HCT116 (cell line): ENCODE measurements at regions not wholly inside any gene's neighbourhood (a gene's known extent, or its start where the extent isn't known, plus 50 kb on each side); places are given as distances from the start of the nearest gene placed in this dataset.

Source experiments
- ATAC-seq: fragments of 200-7000 bp; cut with Tn5 transposase; 2 replicates; pipeline ENCODE4 v1.9.1; 2020; ENCODE audit warnings: mild to moderate bottlenecking, moderate library complexity
- BruUV-seq: library from RNA; stranded (reverse); fragments of 400-500 nt; replicated peaks from 2 replicates; lab custom pipeline; 2021; lab: Mats Ljungman, UMichigan
- CTCF ChIA-PET: fragments of 300-600 bp; sonication (Branson Sonifier 250); formaldehyde crosslinking; loops from one replicate; lab custom pipeline; 2021; ENCODE audit warnings: antibody characterized with exemption; lab: Charles Lee
- POLR2A ChIA-PET: fragments of 300-600, 350-600 bp; sonication (Branson Sonifier 250); formaldehyde crosslinking; loops from one replicate; lab custom pipeline; 2021; ENCODE audit warnings: antibody characterized with exemption; lab: Charles Lee
- RAD21 ChIA-PET, 2 experiments: fragments of 300-600 bp; sonication (Branson Sonifier 250); formaldehyde crosslinking; loops; one replicate each; lab custom pipeline; 2023; ENCODE audit warnings: low total read pairs in 2 of 2; ENCODE audit not compliant: uncharacterized antibody in 2 of 2, unreplicated experiment in 2 of 2, low non-redundant PET in 1 of 2; lab: Charles Lee
- DNase-seq: peaks from one replicate; pipeline ENCODE4 v3.0.0-alpha.2; 2010; ENCODE audit warnings: low read depth, low spot score
- H2AFZ ChIP-seq: fragments of 200-600 bp; shearing (Covaris generic), sonication (generic); 2 replicates; pipeline ENCODE4 v1.6.1; 2017; ENCODE audit warnings: low read depth, mixed run types, mixed read lengths, antibody characterized with exemption, low read length; ENCODE audit not compliant: poor library complexity, severe bottlenecking
- H3K27ac ChIP-seq: 2 replicates; pipeline ENCODE4 v1.5.1; 2012; ENCODE audit warnings: low read depth, low read length
- H3K27me3 ChIP-seq: fragments of 200-600 bp; sonication (generic); 2 replicates; pipeline ENCODE4 v1.6.1; 2016; ENCODE audit warnings: mixed run types, low read length, mixed read lengths; ENCODE audit not compliant: insufficient read depth
- H3K36me3 ChIP-seq, 2 experiments: fragments of 200-500 bp in 1 of 2; fragments of 200-600 bp in 1 of 2; sonication (Bioruptor generic) in 1 of 2; sonication (generic) in 1 of 2; 2 replicates each; pipeline versions ENCODE4 v1.5.1 to v1.6.1; 2014 to 2016; ENCODE audit warnings: low read length in 2 of 2, inconsistent platforms in 1 of 2, mixed read lengths in 1 of 2, mixed run types in 1 of 2; ENCODE audit not compliant: insufficient read depth in 2 of 2, control insufficient read depth in 1 of 2
- H3K4me1 ChIP-seq, 2 experiments: fragments of 200-600 bp in 1 of 2; sonication (generic) in 1 of 2; 2 replicates each; pipeline versions ENCODE4 v1.5.1 to v1.6.1; 2012 to 2017; ENCODE audit warnings: low read length in 2 of 2, inconsistent platforms in 1 of 2, mild to moderate bottlenecking in 1 of 2, mixed read lengths in 1 of 2, mixed run types in 1 of 2, moderate library complexity in 1 of 2; ENCODE audit not compliant: insufficient read depth in 2 of 2, control insufficient read depth in 1 of 2
- H3K4me2 ChIP-seq: fragments of 200-600 bp; sonication (generic); 2 replicates; pipeline ENCODE4 v1.6.1; 2017; ENCODE audit warnings: mixed run types, low read length, mixed read lengths
- H3K4me3 ChIP-seq, 2 experiments: fragments of 200-600 bp in 1 of 2; sonication (generic) in 1 of 2; replicated peaks in 1 of 2; 2 replicates each; pipeline ENCODE4 v1.5.1; 2011 to 2016; ENCODE audit warnings: low read length in 2 of 2, control low read depth in 1 of 2, low read depth in 1 of 2, mild to moderate bottlenecking in 1 of 2, mixed read lengths in 1 of 2, mixed run types in 1 of 2
- H3K79me2 ChIP-seq: fragments of 200-600 bp; sonication (generic); 2 replicates; pipeline ENCODE4 v1.6.1; 2017; ENCODE audit warnings: mild to moderate bottlenecking, mixed run types, low read length, moderate library complexity, mixed read lengths; ENCODE audit not compliant: insufficient read depth
- H3K9ac ChIP-seq: fragments of 200-600 bp; sonication (generic); 2 replicates; pipeline ENCODE4 v1.6.1; 2016; ENCODE audit warnings: low read length, mixed read lengths
- H3K9me2 ChIP-seq: fragments of 200-600 bp; sonication (generic), shearing (Covaris generic); 2 replicates; pipeline ENCODE4 v1.6.1; 2017; ENCODE audit warnings: mixed run types, mild to moderate bottlenecking, moderate library complexity; ENCODE audit not compliant: insufficient read depth
- H3K9me3 ChIP-seq, 2 experiments: fragments of 200-500 bp in 1 of 2; fragments of 200-600 bp in 1 of 2; sonication (Bioruptor generic) in 1 of 2; sonication (generic) in 1 of 2; 2 replicates each; pipeline ENCODE4 v1.6.1; 2014 to 2017; ENCODE audit warnings: low read length in 2 of 2, mixed read lengths in 2 of 2, inconsistent platforms in 1 of 2, low read depth in 1 of 2, mild to moderate bottlenecking in 1 of 2, mixed run types in 1 of 2, moderate library complexity in 1 of 2; ENCODE audit not compliant: control insufficient read depth in 1 of 2, insufficient read depth in 1 of 2
- H4K20me1 ChIP-seq: fragments of 200-600 bp; sonication (generic), shearing (Covaris generic); 2 replicates; pipeline ENCODE4 v1.6.1; 2017; ENCODE audit warnings: mixed run types, mild to moderate bottlenecking, moderate library complexity; ENCODE audit not compliant: insufficient read depth
- CBX3 ChIP-seq: IDR thresholded peaks from 2 replicates; pipeline ENCODE4 v1.6.1; 2012; ENCODE audit warnings: low read depth
- ELF1 ChIP-seq: IDR thresholded peaks from 2 replicates; pipeline ENCODE4 v1.6.1; 2012; ENCODE audit warnings: low read depth, borderline replicate concordance
- FOSL1 ChIP-seq: IDR thresholded peaks from 2 replicates; pipeline ENCODE4 v1.6.1; 2012; ENCODE audit warnings: low read depth
- JUND ChIP-seq: IDR thresholded peaks from 2 replicates; pipeline ENCODE4 v1.6.1; 2012
- RAD21 ChIP-seq: IDR thresholded peaks from 2 replicates; pipeline ENCODE4 v1.6.1; 2012; ENCODE audit warnings: low read depth, mild to moderate bottlenecking
- TCF7L2 ChIP-seq: IDR thresholded peaks from 2 replicates; pipeline ENCODE4 v1.7.0; 2011; ENCODE audit warnings: borderline replicate concordance, inconsistent platforms; ENCODE audit not compliant: insufficient read depth, insufficient read length; ENCODE audit errors: extremely low read depth
- YY1 ChIP-seq: IDR thresholded peaks from 2 replicates; pipeline ENCODE4 v1.6.1; 2011; ENCODE audit warnings: low read length, low read depth, moderate library complexity, mild to moderate bottlenecking; ENCODE audit not compliant: insufficient replicate concordance; ENCODE audit errors: extremely low read depth
- ZBTB33 ChIP-seq: IDR thresholded peaks from 2 replicates; pipeline ENCODE4 v1.6.1; 2011; ENCODE audit warnings: mild to moderate bottlenecking, low read length, moderate library complexity; ENCODE audit not compliant: insufficient replicate concordance; ENCODE audit errors: extremely low read depth
- ZFX ChIP-seq: fragments of 450-650 bp; IDR thresholded peaks from 2 replicates; pipeline ENCODE4 v1.6.1; 2017
- ZNF274 ChIP-seq: fragments of 200-500 bp; sonication (Bioruptor generic); IDR thresholded peaks from 2 replicates; pipeline ENCODE4 v1.6.1; 2014; ENCODE audit warnings: mild to moderate bottlenecking, low read depth, low read length, inconsistent platforms
- intact Hi-C: fragments of 100-400 bp; cut with micrococcal nuclease; formaldehyde crosslinking; loops from 2 replicates; pipeline ENCODE4 v1.10.0; 2022
- TF ChIP-seq, protein P1 (sequence below): IDR thresholded peaks from 2 replicates; pipeline ENCODE4 v1.6.1; 2012; ENCODE audit warnings: low read depth
- TF ChIP-seq, protein P2 (sequence below): IDR thresholded peaks from 2 replicates; pipeline ENCODE4 v1.6.1; 2012

DNA sequence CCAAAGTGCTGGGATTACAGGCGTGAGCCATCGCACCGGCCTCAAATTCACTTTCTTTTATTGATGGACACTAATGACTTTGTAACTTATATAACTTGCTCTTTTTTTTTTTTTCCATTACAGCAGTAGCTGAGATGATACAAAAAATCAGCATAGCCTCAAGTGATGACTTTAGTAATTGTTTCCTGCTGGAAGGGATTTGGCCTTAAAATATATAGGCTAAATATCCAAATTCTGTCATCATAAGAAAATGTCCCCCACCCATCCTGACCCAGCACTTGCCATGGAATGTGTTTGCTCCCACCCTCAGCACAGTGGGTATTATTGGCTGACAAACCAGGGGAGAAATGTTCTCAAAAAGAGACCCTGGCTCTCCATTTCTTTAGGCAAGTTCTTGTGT, 1264.1 kb upstream of the AUTS2 start:
- H3K9ac ChIP-seq = no peak overlapping the region
- no peak overlapping the region for H3K27ac ChIP-seq
- BruUV-seq = no TSS peak
- H3K9me2 ChIP-seq = no peaks in the 10 kb centered on the region
- no peaks in the 10 kb centered on the region for H3K36me3 ChIP-seq
- H3K4me3 ChIP-seq = no peak overlapping the region
- POLR2A ChIA-PET = no interaction called here
- TF ChIP-seq ZNF274 (no peak), YY1 (no peak), ZFX (no peak), ELF1 (no peak), ZBTB33 (no peak), CBX3 (no peak), JUND (no peak), TCF7L2 (no peak), RAD21 (no peak), FOSL1 (no peak)
- TF ChIP-seq, protein P1, sequence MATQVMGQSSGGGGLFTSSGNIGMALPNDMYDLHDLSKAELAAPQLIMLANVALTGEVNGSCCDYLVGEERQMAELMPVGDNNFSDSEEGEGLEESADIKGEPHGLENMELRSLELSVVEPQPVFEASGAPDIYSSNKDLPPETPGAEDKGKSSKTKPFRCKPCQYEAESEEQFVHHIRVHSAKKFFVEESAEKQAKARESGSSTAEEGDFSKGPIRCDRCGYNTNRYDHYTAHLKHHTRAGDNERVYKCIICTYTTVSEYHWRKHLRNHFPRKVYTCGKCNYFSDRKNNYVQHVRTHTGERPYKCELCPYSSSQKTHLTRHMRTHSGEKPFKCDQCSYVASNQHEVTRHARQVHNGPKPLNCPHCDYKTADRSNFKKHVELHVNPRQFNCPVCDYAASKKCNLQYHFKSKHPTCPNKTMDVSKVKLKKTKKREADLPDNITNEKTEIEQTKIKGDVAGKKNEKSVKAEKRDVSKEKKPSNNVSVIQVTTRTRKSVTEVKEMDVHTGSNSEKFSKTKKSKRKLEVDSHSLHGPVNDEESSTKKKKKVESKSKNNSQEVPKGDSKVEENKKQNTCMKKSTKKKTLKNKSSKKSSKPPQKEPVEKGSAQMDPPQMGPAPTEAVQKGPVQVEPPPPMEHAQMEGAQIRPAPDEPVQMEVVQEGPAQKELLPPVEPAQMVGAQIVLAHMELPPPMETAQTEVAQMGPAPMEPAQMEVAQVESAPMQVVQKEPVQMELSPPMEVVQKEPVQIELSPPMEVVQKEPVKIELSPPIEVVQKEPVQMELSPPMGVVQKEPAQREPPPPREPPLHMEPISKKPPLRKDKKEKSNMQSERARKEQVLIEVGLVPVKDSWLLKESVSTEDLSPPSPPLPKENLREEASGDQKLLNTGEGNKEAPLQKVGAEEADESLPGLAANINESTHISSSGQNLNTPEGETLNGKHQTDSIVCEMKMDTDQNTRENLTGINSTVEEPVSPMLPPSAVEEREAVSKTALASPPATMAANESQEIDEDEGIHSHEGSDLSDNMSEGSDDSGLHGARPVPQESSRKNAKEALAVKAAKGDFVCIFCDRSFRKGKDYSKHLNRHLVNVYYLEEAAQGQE = no peak
- TF ChIP-seq, protein P2, sequence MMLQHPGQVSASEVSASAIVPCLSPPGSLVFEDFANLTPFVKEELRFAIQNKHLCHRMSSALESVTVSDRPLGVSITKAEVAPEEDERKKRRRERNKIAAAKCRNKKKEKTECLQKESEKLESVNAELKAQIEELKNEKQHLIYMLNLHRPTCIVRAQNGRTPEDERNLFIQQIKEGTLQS = no peak
- RAD21 ChIA-PET = no interaction called here
- CTCF ChIA-PET = no interaction called here
- no peaks in the 10 kb centered on the region for H3K79me2 ChIP-seq
- intact Hi-C loops = no loop called here
- no peaks in the 10 kb centered on the region for H3K4me1 ChIP-seq
- H3K4me2 ChIP-seq = no peak overlapping the region
- DNase-seq (no peak), ATAC-seq (no peak)
- no peaks in the 10 kb centered on the region for H3K27me3 ChIP-seq
- peaks cover 0 to 18% of the 10 kb centered on the region in 2 experiments; a peak in 2 of 4 replicates for H3K9me3 ChIP-seq
- H4K20me1 ChIP-seq = no peaks in the 10 kb centered on the region
- no peak overlapping the region for H2AFZ ChIP-seq
